ENCODE measurements at regions not wholly inside any gene's neighbourhood (a gene's known extent, or its start where the extent isn't known, plus 50 kb on each side); places are given as distances from the start of the nearest gene placed in this dataset.

- ATAC-seq (no peak), DNase-seq (no peak)
- ChIA-PET CTCF (no interaction called here), POLR2A (no interaction called here)
- intact Hi-C loops (cut with micrococcal nuclease): no loop called here
- H3K4me3 Mint-ChIP-seq: no peak overlapping the region
- Histone ChIP-seq H3K4me3 (ENCODE audit: low read length) (no peak overlapping the region), H3K27ac (ENCODE audit: low read depth, low read length) (no peak overlapping the region), H3K4me1 (ENCODE audit: control insufficient read depth in 2 of 2, insufficient read depth in 2 of 2, low read length in 2 of 2) (no peaks in the 10 kb centered on the region), H3K9me3 (ENCODE audit: control insufficient read depth in 2 of 3, low read length in 3 of 3) (no peaks in the 10 kb centered on the region), H3K36me3 (ENCODE audit: control insufficient read depth in 2 of 3, insufficient read depth in 3 of 3, low read length in 3 of 3) (no peaks in the 10 kb centered on the region), H3K27me3 (ENCODE audit: control insufficient read depth in 2 of 2, insufficient read depth in 2 of 2, low read length in 2 of 2) (no peaks in the 10 kb centered on the region)
- H3K4me1 Mint-ChIP-seq: no peaks in the 10 kb centered on the region
- H3K36me3 Mint-ChIP-seq: no peaks in the 10 kb centered on the region
- H3K27ac Mint-ChIP-seq: no peak overlapping the region
- peaks cover 0 to 15% (median 3%) of the 10 kb centered on the region in 5 donors for H3K27me3 Mint-ChIP-seq
- H3K9me3 Mint-ChIP-seq: peaks cover 0 to 6% (median 0%) of the 10 kb centered on the region in 11 donors
These were observed 282.5 kb upstream of the TMPO start for GRCh38 chr12:98232753-98233390.

GRCh38 chr12:98235301-98235700 is 280.1 kb upstream of the TMPO start:
- no peak overlapping the region for H3K4me3 ChIP-seq (ENCODE audit: low read length)
- peaks cover 0 to 9% (median 0%) of the 10 kb centered on the region in 11 donors for H3K9me3 Mint-ChIP-seq
- intact Hi-C loops (cut with micrococcal nuclease): no loop called here
- no peaks in the 10 kb centered on the region for H3K36me3 ChIP-seq (ENCODE audit: control insufficient read depth in 2 of 3, insufficient read depth in 3 of 3, low read length in 3 of 3)
- POLR2A ChIA-PET: no interaction called here
- H3K4me3 Mint-ChIP-seq: no peak overlapping the region
- H3K27ac Mint-ChIP-seq: no peak overlapping the region
- ATAC-seq: no peak
- H3K9me3 ChIP-seq (ENCODE audit: control insufficient read depth in 2 of 3, low read length in 3 of 3): no peaks in the 10 kb centered on the region
- H3K36me3 Mint-ChIP-seq: no peaks in the 10 kb centered on the region
- H3K27me3 ChIP-seq (ENCODE audit: control insufficient read depth in 2 of 2, insufficient read depth in 2 of 2, low read length in 2 of 2): no peaks in the 10 kb centered on the region
- peaks cover 5 to 25% (median 19%) of the 10 kb centered on the region in 5 donors for H3K27me3 Mint-ChIP-seq
- H3K4me1 ChIP-seq (ENCODE audit: control insufficient read depth in 2 of 2, insufficient read depth in 2 of 2, low read length in 2 of 2): no peaks in the 10 kb centered on the region
- H3K4me1 Mint-ChIP-seq: no peaks in the 10 kb centered on the region
- DNase-seq: no peak
- CTCF ChIA-PET: no interaction called here
- no peak overlapping the region for H3K27ac ChIP-seq (ENCODE audit: low read depth, low read length)

GRCh38 chr12:98238515-98239130 is 276.8 kb upstream of the TMPO start:
- no peaks in the 10 kb centered on the region for H3K27me3 ChIP-seq (ENCODE audit: control insufficient read depth in 2 of 2, insufficient read depth in 2 of 2, low read length in 2 of 2)
- no peaks in the 10 kb centered on the region for H3K4me1 ChIP-seq (ENCODE audit: control insufficient read depth in 2 of 2, insufficient read depth in 2 of 2, low read length in 2 of 2)
- DNase-seq (no peak), ATAC-seq (no peak)
- Mint-ChIP-seq H3K4me1 (no peaks in the 10 kb centered on the region), H3K27me3 (peaks cover 6 to 34% (median 20%) of the 10 kb centered on the region in 5 donors), H3K9me3 (peaks cover 0 to 15% (median 0%) of the 10 kb centered on the region in 11 donors), H3K27ac (no peak overlapping the region), H3K4me3 (no peak overlapping the region), H3K36me3 (no peaks in the 10 kb centered on the region)
- H3K4me3 ChIP-seq (ENCODE audit: low read length): no peak overlapping the region
- intact Hi-C loops (cut with micrococcal nuclease): no loop called here
- no peak overlapping the region for H3K27ac ChIP-seq (ENCODE audit: low read depth, low read length)
- H3K9me3 ChIP-seq (ENCODE audit: control insufficient read depth in 2 of 3, low read length in 3 of 3): no peaks in the 10 kb centered on the region
- no peaks in the 10 kb centered on the region for H3K36me3 ChIP-seq (ENCODE audit: control insufficient read depth in 2 of 3, insufficient read depth in 3 of 3, low read length in 3 of 3)
- ChIA-PET CTCF (no interaction called here), POLR2A (no interaction called here)

- peaks cover 6 to 28% (median 11%) of the 10 kb centered on the region in 5 donors for H3K27me3 Mint-ChIP-seq
- intact Hi-C loops (cut with micrococcal nuclease): no loop called here
- H3K9me3 Mint-ChIP-seq: peaks cover 0 to 8% (median 0%) of the 10 kb centered on the region in 11 donors
- Histone ChIP-seq H3K4me3 (ENCODE audit: low read length) (no peak overlapping the region), H3K4me1 (ENCODE audit: control insufficient read depth in 2 of 2, insufficient read depth in 2 of 2, low read length in 2 of 2) (no peaks in the 10 kb centered on the region), H3K36me3 (ENCODE audit: control insufficient read depth in 2 of 3, insufficient read depth in 3 of 3, low read length in 3 of 3) (no peaks in the 10 kb centered on the region), H3K9me3 (ENCODE audit: control insufficient read depth in 2 of 3, low read length in 3 of 3) (no peaks in the 10 kb centered on the region), H3K27me3 (ENCODE audit: control insufficient read depth in 2 of 2, insufficient read depth in 2 of 2, low read length in 2 of 2) (no peaks in the 10 kb centered on the region), H3K27ac (ENCODE audit: low read depth, low read length) (no peak overlapping the region)
- H3K27ac Mint-ChIP-seq: no peak overlapping the region
- ChIA-PET POLR2A (no interaction called here), CTCF (no interaction called here)
- H3K4me3 Mint-ChIP-seq: no peak overlapping the region
- H3K36me3 Mint-ChIP-seq: no peaks in the 10 kb centered on the region
- ATAC-seq (no peak), DNase-seq (no peak)
- no peaks in the 10 kb centered on the region for H3K4me1 Mint-ChIP-seq
These were observed 272.2 kb upstream of the TMPO start for GRCh38 chr12:98243190-98243589.

- H3K27ac Mint-ChIP-seq: no peak overlapping the region
- Histone ChIP-seq H3K36me3 (ENCODE audit: control insufficient read depth in 2 of 3, insufficient read depth in 3 of 3, low read length in 3 of 3) (no peaks in the 10 kb centered on the region), H3K27me3 (ENCODE audit: control insufficient read depth in 2 of 2, insufficient read depth in 2 of 2, low read length in 2 of 2) (no peaks in the 10 kb centered on the region), H3K9me3 (ENCODE audit: control insufficient read depth in 2 of 3, low read length in 3 of 3) (no peaks in the 10 kb centered on the region), H3K4me1 (ENCODE audit: control insufficient read depth in 2 of 2, insufficient read depth in 2 of 2, low read length in 2 of 2) (no peaks in the 10 kb centered on the region), H3K4me3 (ENCODE audit: low read length) (no peak overlapping the region), H3K27ac (ENCODE audit: low read depth, low read length) (no peak overlapping the region)
- peaks cover 0 to 6% (median 0%) of the 10 kb centered on the region in 11 donors for H3K9me3 Mint-ChIP-seq
- DNase-seq (no peak), ATAC-seq (no peak)
- POLR2A ChIA-PET: no interaction called here
- intact Hi-C loops (cut with micrococcal nuclease): no loop called here
- H3K4me3 Mint-ChIP-seq: no peak overlapping the region
- CTCF ChIA-PET: no interaction called here
- no peaks in the 10 kb centered on the region for H3K36me3 Mint-ChIP-seq
- H3K27me3 Mint-ChIP-seq: peaks cover 0 to 19% (median 7%) of the 10 kb centered on the region in 5 donors
- H3K4me1 Mint-ChIP-seq: no peaks in the 10 kb centered on the region
These were observed 271.3 kb upstream of the TMPO start for GRCh38 chr12:98244136-98244535.

GRCh38 chr12:98253207-98254037 is 262.0 kb upstream of the TMPO start:
- intact Hi-C loops (cut with micrococcal nuclease): no loop called here

More at GRCh38 chr12:98253207-98254037, 262.0 kb upstream of the TMPO start:
- Histone ChIP-seq H3K27ac (ENCODE audit: low read depth, low read length) (no peak overlapping the region), H3K9me3 (ENCODE audit: control insufficient read depth in 2 of 3, low read length in 3 of 3) (no peaks in the 10 kb centered on the region), H3K27me3 (ENCODE audit: control insufficient read depth in 2 of 2, insufficient read depth in 2 of 2, low read length in 2 of 2) (no peaks in the 10 kb centered on the region), H3K4me3 (ENCODE audit: low read length) (no peak overlapping the region), H3K4me1 (ENCODE audit: control insufficient read depth in 2 of 2, insufficient read depth in 2 of 2, low read length in 2 of 2) (no peaks in the 10 kb centered on the region), H3K36me3 (ENCODE audit: control insufficient read depth in 2 of 3, insufficient read depth in 3 of 3, low read length in 3 of 3) (no peaks in the 10 kb centered on the region)
- ATAC-seq (no peak), DNase-seq (no peak)
- H3K27ac Mint-ChIP-seq: no peak overlapping the region
- no peaks in the 10 kb centered on the region for H3K4me1 Mint-ChIP-seq
- no peaks in the 10 kb centered on the region for H3K36me3 Mint-ChIP-seq
- peaks cover 2 to 12% (median 5%) of the 10 kb centered on the region in 5 donors for H3K27me3 Mint-ChIP-seq
- H3K4me3 Mint-ChIP-seq: no peak overlapping the region
- ChIA-PET POLR2A (no interaction called here), CTCF (no interaction called here)
- H3K9me3 Mint-ChIP-seq: peaks cover 0 to 3% (median 0%) of the 10 kb centered on the region in 11 donors
